Uterus (tissue), 2 donors: ENCODE measurements at regions not wholly inside any gene's neighbourhood (a gene's known extent, or its start where the extent isn't known, plus 50 kb on each side); places are given as distances from the start of the nearest gene placed in this dataset.

Experiments used
- POLR2A ChIP-seq, 2 donors: fragments of 450-650 bp; IDR thresholded peaks; one replicate each; pipeline ENCODE4 v1.6.1; 2016; ENCODE audit warnings: antibody characterized with exemption in 2 of 2, mild to moderate bottlenecking in 1 of 2, moderate library complexity in 1 of 2
- TF ChIP-seq, protein P1 (sequence below), 4 experiments: fragments of 200-600 bp in 2 of 4; fragments of 450-650 bp in 2 of 4; sonication (generic) in 2 of 4; IDR thresholded peaks; one replicate each; pipeline ENCODE4 v1.5.1; 2016 to 2019; ENCODE audit warnings: antibody characterized with exemption in 4 of 4, mild to moderate bottlenecking in 2 of 4, moderate library complexity in 1 of 4

DNA sequence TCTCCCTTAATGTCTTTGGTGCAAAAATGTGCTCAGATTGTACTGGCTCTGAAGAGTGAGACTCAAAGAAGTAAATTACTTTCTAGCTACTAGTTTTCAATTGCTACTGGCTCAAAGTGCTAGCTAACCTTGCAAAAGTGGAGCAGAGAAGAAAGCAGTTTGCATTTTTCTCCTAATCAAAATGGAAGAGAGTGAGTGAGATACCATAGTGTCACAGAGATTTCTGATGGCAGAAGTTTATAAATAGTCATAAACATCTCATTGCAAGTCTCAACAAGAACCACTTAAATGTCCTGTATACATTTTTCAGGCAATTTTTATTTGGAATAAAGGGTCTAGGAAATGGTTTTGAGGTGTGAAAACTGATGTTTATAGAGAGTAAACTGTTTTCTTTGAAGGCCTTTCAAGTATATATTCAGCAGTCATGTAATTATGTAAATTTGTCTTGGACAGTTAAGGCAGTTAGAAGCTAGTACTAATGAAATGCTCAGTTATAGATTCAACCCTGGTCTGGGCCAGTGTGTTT lies 237.7 kb upstream of the GOLIM4 start:
- TF ChIP-seq, protein P1, sequence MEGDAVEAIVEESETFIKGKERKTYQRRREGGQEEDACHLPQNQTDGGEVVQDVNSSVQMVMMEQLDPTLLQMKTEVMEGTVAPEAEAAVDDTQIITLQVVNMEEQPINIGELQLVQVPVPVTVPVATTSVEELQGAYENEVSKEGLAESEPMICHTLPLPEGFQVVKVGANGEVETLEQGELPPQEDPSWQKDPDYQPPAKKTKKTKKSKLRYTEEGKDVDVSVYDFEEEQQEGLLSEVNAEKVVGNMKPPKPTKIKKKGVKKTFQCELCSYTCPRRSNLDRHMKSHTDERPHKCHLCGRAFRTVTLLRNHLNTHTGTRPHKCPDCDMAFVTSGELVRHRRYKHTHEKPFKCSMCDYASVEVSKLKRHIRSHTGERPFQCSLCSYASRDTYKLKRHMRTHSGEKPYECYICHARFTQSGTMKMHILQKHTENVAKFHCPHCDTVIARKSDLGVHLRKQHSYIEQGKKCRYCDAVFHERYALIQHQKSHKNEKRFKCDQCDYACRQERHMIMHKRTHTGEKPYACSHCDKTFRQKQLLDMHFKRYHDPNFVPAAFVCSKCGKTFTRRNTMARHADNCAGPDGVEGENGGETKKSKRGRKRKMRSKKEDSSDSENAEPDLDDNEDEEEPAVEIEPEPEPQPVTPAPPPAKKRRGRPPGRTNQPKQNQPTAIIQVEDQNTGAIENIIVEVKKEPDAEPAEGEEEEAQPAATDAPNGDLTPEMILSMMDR (IDR thresholded peaks at IDR 0.05), result no peak
- no peak for TF ChIP-seq POLR2A (IDR thresholded peaks at IDR 0.05)
